ENCODE measurements at regions not wholly inside any gene's neighbourhood (a gene's known extent, or its start where the extent isn't known, plus 50 kb on each side); places are given as distances from the start of the nearest gene placed in this dataset.
"Not testable (repeated sequence)": the region's sequence is repeated elsewhere in the genome, so short reads cannot be mapped to it uniquely, and the experiment has no call there.

- H3K4me3 ChIP-seq (ENCODE audit: low read depth, low read length) = no peak overlapping the region
- ChIA-PET CTCF (interaction anchor here (0.8 kb wide), 1 partner anchor 17 kb away, joined by 4 read pairs; no protein-coding TSS in a partner anchor), POLR2A (no interaction called here)
- H3K36me3 ChIP-seq (ENCODE audit: control insufficient read depth, insufficient read depth, low read length) = no peaks in the 10 kb centered on the region
- no peaks in the 10 kb centered on the region; the same call in 1 of the 2 replicates for H3K27me3 ChIP-seq (ENCODE audit: control insufficient read depth, insufficient read depth, low read length)
- no peak for TF ChIP-seq CTCF (IDR thresholded peaks at IDR 0.05; ENCODE audit: insufficient read depth, low read depth, low read length)
- no peak for DNase-seq (ENCODE audit: low read depth)
Measured at GRCh38 chr4:151852202-151852601, 91.4 kb upstream of the GATB start.

- TF ChIP-seq CTCF (IDR thresholded peaks at IDR 0.05; ENCODE audit: insufficient read depth, low read depth, low read length) = no peak
- no peak for DNase-seq (ENCODE audit: low read depth)
- no peak overlapping the region for H3K4me3 ChIP-seq (ENCODE audit: low read depth, low read length)
- no peaks in the 10 kb centered on the region; the same call in 1 of the 2 replicates for H3K27me3 ChIP-seq (ENCODE audit: control insufficient read depth, insufficient read depth, low read length)
- no peaks in the 10 kb centered on the region for H3K36me3 ChIP-seq (ENCODE audit: control insufficient read depth, insufficient read depth, low read length)
- CTCF ChIA-PET = interaction anchor here (0.8 kb wide), 1 partner anchor 18 kb away, joined by 4 read pairs; no protein-coding TSS in a partner anchor
- POLR2A ChIA-PET = no interaction called here
Measured at GRCh38 chr4:151851354-151851753, 90.5 kb upstream of the GATB start.

GRCh38 chr4:151850791-151851213 lies 90.0 kb upstream of the GATB start:
- no peak for TF ChIP-seq CTCF (IDR thresholded peaks at IDR 0.05; ENCODE audit: insufficient read depth, low read depth, low read length)
- ChIA-PET CTCF (no interaction called here), POLR2A (no interaction called here)
- H3K36me3 ChIP-seq (ENCODE audit: control insufficient read depth, insufficient read depth, low read length) = no peaks in the 10 kb centered on the region
- no peaks in the 10 kb centered on the region; the same call in 1 of the 2 replicates for H3K27me3 ChIP-seq (ENCODE audit: control insufficient read depth, insufficient read depth, low read length)
- no peak overlapping the region for H3K4me3 ChIP-seq (ENCODE audit: low read depth, low read length)
- DNase-seq (ENCODE audit: low read depth) = peak; percentile 2

- DNase-seq (ENCODE audit: low read depth); H3K27me3 ChIP-seq (ENCODE audit: control insufficient read depth, insufficient read depth, low read length); CTCF ChIA-PET; POLR2A ChIA-PET; H3K4me3 ChIP-seq (ENCODE audit: low read depth, low read length); H3K36me3 ChIP-seq (ENCODE audit: control insufficient read depth, insufficient read depth, low read length): not testable (repeated sequence)
Measured at GRCh38 chr4:151845551-151845950, 84.7 kb upstream of the GATB start.

- ChIA-PET CTCF (no interaction called here), POLR2A (no interaction called here)
- Histone ChIP-seq H3K27me3 (ENCODE audit: control insufficient read depth, insufficient read depth, low read length) (peaks cover 6% of the 10 kb centered on the region), H3K36me3 (ENCODE audit: control insufficient read depth, insufficient read depth, low read length) (no peaks in the 10 kb centered on the region), H3K4me3 (ENCODE audit: low read depth, low read length) (no peak overlapping the region)
- DNase-seq (ENCODE audit: low read depth) = no peak
- TF ChIP-seq CTCF (IDR thresholded peaks at IDR 0.05; ENCODE audit: insufficient read depth, low read depth, low read length) = no peak
Measured at GRCh38 chr4:151842430-151843079, 81.7 kb upstream of the GATB start.

- no peaks in the 10 kb centered on the region for H3K36me3 ChIP-seq (ENCODE audit: control insufficient read depth, insufficient read depth, low read length)
- ChIA-PET CTCF (no interaction called here), POLR2A (no interaction called here)
- no peak for TF ChIP-seq CTCF (IDR thresholded peaks at IDR 0.05; ENCODE audit: insufficient read depth, low read depth, low read length)
- peaks cover 6% of the 10 kb centered on the region for H3K27me3 ChIP-seq (ENCODE audit: control insufficient read depth, insufficient read depth, low read length)
- no peak for DNase-seq (ENCODE audit: low read depth)
- no peak overlapping the region for H3K4me3 ChIP-seq (ENCODE audit: low read depth, low read length)
Measured at GRCh38 chr4:151841107-151841506, 80.3 kb upstream of the GATB start.

All from BJ (cell line).